ENCODE measurements at regions not wholly inside any gene's neighbourhood (a gene's known extent, or its start where the extent isn't known, plus 50 kb on each side); places are given as distances from the start of the nearest gene placed in this dataset.
"Not testable (repeated sequence)": the region's sequence is repeated elsewhere in the genome, so short reads cannot be mapped to it uniquely, and the experiment has no call there.

DNA sequence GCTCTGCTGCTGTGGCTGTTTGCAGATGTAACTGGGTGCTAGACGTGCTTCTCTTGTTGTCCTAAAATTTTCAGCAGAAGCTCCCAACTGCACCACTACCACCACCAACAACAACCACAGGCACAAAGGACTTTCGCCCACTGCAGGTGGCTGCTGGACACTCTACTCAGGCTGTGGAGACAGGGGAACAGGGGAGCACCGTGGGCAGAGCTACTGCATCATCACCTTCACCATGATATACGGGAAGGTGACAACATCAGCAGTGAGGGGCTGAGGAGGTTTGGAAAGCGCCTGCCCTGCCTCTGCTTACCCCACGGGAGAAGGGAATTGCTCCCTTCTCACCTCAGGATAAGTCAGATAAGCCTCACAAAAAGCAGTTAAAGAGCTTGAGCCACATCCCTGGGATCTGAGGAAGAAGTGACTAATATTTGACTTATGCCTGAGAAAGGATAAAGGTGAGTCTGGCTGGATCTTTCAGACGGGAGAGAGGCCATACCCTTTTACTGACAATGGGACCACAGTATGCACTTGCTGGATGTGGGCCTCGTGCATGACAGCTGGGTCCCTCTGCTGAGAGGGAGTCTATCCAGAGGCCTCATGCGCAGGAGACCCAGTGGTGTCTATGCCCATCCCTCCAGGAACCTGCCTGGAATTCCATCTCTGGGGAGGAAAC is 217.6 kb downstream of the KLF6 start:
- H3K27me3 ChIP-seq = no peaks in the 10 kb centered on the region
- WGBS, 5 donors = 69 to 80% (median 79%) methylated on average over 9 of the region's 9 CpGs
- no peak for DNase-seq
- TF ChIP-seq, protein P1, sequence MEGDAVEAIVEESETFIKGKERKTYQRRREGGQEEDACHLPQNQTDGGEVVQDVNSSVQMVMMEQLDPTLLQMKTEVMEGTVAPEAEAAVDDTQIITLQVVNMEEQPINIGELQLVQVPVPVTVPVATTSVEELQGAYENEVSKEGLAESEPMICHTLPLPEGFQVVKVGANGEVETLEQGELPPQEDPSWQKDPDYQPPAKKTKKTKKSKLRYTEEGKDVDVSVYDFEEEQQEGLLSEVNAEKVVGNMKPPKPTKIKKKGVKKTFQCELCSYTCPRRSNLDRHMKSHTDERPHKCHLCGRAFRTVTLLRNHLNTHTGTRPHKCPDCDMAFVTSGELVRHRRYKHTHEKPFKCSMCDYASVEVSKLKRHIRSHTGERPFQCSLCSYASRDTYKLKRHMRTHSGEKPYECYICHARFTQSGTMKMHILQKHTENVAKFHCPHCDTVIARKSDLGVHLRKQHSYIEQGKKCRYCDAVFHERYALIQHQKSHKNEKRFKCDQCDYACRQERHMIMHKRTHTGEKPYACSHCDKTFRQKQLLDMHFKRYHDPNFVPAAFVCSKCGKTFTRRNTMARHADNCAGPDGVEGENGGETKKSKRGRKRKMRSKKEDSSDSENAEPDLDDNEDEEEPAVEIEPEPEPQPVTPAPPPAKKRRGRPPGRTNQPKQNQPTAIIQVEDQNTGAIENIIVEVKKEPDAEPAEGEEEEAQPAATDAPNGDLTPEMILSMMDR (IDR thresholded peaks at IDR 0.05) = no peak
- TF ChIP-seq POLR2A (IDR thresholded peaks at IDR 0.05) = no peak
- TF ChIP-seq POLR2AphosphoS5 (IDR thresholded peaks at IDR 0.05) = no peak
- TF ChIP-seq EP300 (IDR thresholded peaks at IDR 0.05) = no peak
- H3K27ac ChIP-seq = no peak overlapping the region
- H3K4me1 ChIP-seq = peaks cover 0 to 6% (median 0%) of the 10 kb centered on the region in 4 donors
- intact Hi-C loops (cut with DNase I; ENCODE audit: low total_unique reads) = no loop called here
- no peak overlapping the region for H3K4me3 ChIP-seq
- H3K9me3 ChIP-seq = peaks cover 0 to 11% (median 5%) of the 10 kb centered on the region in 4 donors
- no peaks in the 10 kb centered on the region for H3K36me3 ChIP-seq

DNA sequence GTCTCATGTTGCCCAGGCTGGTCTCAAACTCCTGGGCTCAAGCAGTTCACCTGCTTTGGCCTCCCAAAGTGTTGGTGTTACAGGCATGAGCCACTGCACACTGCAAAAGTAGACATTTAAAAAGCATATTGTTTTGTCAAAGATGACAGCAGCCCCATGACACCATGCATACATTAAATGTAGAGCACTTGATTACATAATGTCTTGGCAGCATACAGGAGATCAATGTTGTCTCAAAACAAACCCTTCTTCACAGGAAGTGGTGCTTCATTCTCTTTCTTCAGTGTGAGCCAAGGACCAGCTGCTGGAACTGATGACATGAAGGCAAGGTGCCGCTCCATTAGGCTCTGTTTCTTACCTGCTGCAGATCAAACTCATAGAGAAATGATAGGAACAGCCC is 218.4 kb downstream of the KLF6 start:
- Histone ChIP-seq H3K27me3 (no peaks in the 10 kb centered on the region), H3K36me3 (no peaks in the 10 kb centered on the region), H3K4me3 (no peak overlapping the region), H3K27ac (no peak overlapping the region), H3K9me3 (peaks cover 0 to 11% (median 5%) of the 10 kb centered on the region in 4 donors), H3K4me1 (peaks cover 0 to 6% (median 0%) of the 10 kb centered on the region in 4 donors)
- TF ChIP-seq POLR2A (IDR thresholded peaks at IDR 0.05) (no peak), EP300 (IDR thresholded peaks at IDR 0.05) (no peak), POLR2AphosphoS5 (IDR thresholded peaks at IDR 0.05) (no peak)
- TF ChIP-seq, protein P1 (IDR thresholded peaks at IDR 0.05) = no peak
- intact Hi-C loops (cut with DNase I; ENCODE audit: low total_unique reads) = no loop called here
- DNase-seq = no peak
- WGBS, 5 donors = 90 to 100% (median 93%) methylated on average over 1 of the region's 1 CpG

DNA sequence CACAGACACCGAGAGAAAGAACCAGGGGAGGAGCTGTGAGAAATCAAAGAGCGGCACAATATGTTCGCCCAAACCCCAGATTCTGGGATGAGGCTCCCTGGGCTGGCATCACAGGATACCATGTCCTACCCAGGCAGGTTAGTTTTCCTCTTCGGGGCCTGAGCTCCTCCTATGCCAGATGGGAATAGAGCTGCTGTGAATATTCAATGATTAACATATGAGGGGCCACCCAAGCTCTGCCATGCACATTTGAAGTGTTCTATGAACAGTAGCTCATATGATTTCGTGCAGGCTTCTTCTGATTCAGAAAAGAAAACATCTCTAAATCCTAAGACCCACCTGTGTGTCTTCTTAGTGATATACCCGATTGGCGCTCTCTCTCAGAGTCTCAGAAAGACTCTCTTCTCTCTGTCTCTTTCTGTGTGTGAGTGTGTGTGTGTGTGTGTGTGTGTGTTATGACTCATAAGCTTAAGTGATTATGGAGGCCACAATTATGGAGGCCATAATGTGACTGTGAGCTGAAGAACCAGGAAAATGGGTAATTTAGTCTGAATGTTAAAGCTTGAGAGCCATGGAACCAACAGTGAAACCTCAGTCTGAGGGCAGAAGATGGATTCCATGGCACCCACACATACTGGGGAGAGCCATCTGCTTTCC is 220.5 kb downstream of the KLF6 start:
- Histone ChIP-seq H3K27ac (no peak overlapping the region), H3K27me3 (no peaks in the 10 kb centered on the region), H3K4me3 (no peak overlapping the region), H3K9me3 (peaks cover 0 to 11% (median 5%) of the 10 kb centered on the region in 4 donors), H3K4me1 (no peaks in the 10 kb centered on the region), H3K36me3 (no peaks in the 10 kb centered on the region)
- 91 to 95% (median 93%) methylated on average over 7 of the region's 7 CpGs for WGBS, 5 donors
- DNase-seq = no peak
- TF ChIP-seq POLR2A (IDR thresholded peaks at IDR 0.05) = no peak
- TF ChIP-seq, protein P1 (IDR thresholded peaks at IDR 0.05) = no peak
- no peak for TF ChIP-seq POLR2AphosphoS5 (IDR thresholded peaks at IDR 0.05)
- intact Hi-C loops (cut with DNase I; ENCODE audit: low total_unique reads) = no loop called here

DNA sequence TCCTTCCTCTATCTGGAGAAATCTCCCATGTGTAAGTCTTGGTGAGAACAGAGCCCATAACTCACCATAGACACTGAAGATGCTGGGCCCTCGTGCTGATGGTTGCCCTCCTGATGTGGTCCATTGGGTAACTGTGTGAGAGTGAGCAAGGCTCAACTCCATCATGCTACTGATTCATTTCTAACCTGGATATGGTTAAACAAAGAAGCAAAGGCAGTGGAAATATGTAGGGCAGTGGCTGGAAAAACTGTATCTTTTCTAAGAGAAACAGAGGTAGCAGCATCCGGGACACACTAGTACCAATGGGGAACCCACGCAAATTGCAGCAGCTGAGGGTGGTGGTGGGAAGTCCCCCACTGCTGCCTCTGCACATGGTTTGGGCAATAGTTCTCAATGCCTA is 221.7 kb downstream of the KLF6 start:
- TF ChIP-seq POLR2A (IDR thresholded peaks at IDR 0.05) = no peak
- no peak for TF ChIP-seq POLR2AphosphoS5 (IDR thresholded peaks at IDR 0.05)
- TF ChIP-seq EP300 (IDR thresholded peaks at IDR 0.05) = no peak

DNA sequence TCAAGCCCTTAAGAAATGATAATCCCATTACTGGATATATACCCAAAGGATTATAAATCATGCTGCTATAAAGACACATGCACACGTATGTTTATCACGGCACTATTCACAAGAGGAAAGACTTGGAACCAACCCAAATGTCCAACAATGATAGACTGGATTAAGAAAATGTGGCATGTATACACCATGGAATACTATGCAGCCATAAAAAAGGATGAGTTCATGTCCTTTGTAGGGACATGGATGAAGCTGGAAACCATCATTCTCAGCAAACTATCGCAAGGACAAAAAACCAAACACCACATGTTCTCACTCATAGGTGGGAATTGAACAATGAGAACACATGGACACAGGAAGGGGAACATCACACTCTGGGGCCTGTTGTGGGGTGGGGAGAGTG is 224.4 kb downstream of the KLF6 start:
- H3K9me3 ChIP-seq; H3K4me1 ChIP-seq; H3K4me3 ChIP-seq; H3K27me3 ChIP-seq; H3K36me3 ChIP-seq; intact Hi-C loops (cut with DNase I; ENCODE audit: low total_unique reads); DNase-seq; H3K27ac ChIP-seq: not testable (repeated sequence)
- WGBS, 5 donors = 79 to 93% (median 92%) methylated on average over 2 to 3 of the region's 3 CpGs

More for the DNA sequence above, 221.7 kb downstream of the KLF6 start:
- intact Hi-C loops (cut with DNase I; ENCODE audit: low total_unique reads) = no loop called here
- H3K36me3 ChIP-seq = no peaks in the 10 kb centered on the region
- H3K4me1 ChIP-seq = no peaks in the 10 kb centered on the region
- H3K4me3 ChIP-seq = no peak overlapping the region
- H3K27me3 ChIP-seq = no peaks in the 10 kb centered on the region
- no peak overlapping the region for H3K27ac ChIP-seq
- WGBS, 5 donors = 82 to 91% (median 83%) methylated on average over 3 of the region's 3 CpGs
- no peak for DNase-seq
- peaks cover 0 to 11% (median 5%) of the 10 kb centered on the region in 4 donors for H3K9me3 ChIP-seq

Data from stomach (tissue), 8 donors.